SK-N-SH (cell line): ENCODE measurements at regions not wholly inside any gene's neighbourhood (a gene's known extent, or its start where the extent isn't known, plus 50 kb on each side); places are given as distances from the start of the nearest gene placed in this dataset.

Experiments
- CTCF ChIA-PET: fragments of 300-600, 350-600 bp; formaldehyde crosslinking; extraction: SDS; loops from one replicate; lab custom pipeline; 2021; lab: Yijun Ruan, JAX
- POLR2A ChIA-PET: fragments of 350-600 bp; sonication (Branson Sonifier 250); formaldehyde crosslinking; extraction: SDS; loops from one replicate; lab custom pipeline; 2020; ENCODE audit warnings: antibody characterized with exemption, inconsistent platforms; lab: Yijun Ruan, JAX
- DNase-seq: peaks from one replicate; pipeline ENCODE4 v3.0.0; 2012
- H2AFZ ChIP-seq: fragments of 200-600 bp; sonication (generic); 2 replicates; pipeline ENCODE4 v1.8.1; 2016; ENCODE audit warnings: antibody characterized with exemption, mild to moderate bottlenecking, low read depth
- H3F3A ChIP-seq: fragments of 200-600 bp; sonication (generic); replicated peaks from 2 replicates; pipeline ENCODE3; 2016; ENCODE audit warnings: antibody characterized with exemption, mild to moderate bottlenecking; ENCODE audit not compliant: insufficient read depth
- H3K27ac ChIP-seq, 2 experiments: fragments of 200-500 bp in 1 of 2; fragments of 200-600 bp in 1 of 2; sonication (Bioruptor generic) in 1 of 2; sonication (generic), shearing (Covaris generic) in 1 of 2; 2 replicates each; pipeline versions ENCODE4 v1.5.1 to v1.6.1; 2014 to 2016; ENCODE audit warnings: low read depth in 2 of 2, inconsistent platforms in 1 of 2, low read length in 1 of 2, mild to moderate bottlenecking in 1 of 2, mixed read lengths in 1 of 2
- H3K27me3 ChIP-seq: fragments of 200-600 bp; sonication (generic), shearing (Covaris generic); 2 replicates; pipeline ENCODE4 v1.6.1; 2016; ENCODE audit warnings: mixed run types; ENCODE audit not compliant: insufficient read depth
- H3K36me3 ChIP-seq, 2 experiments: fragments of 200-500 bp in 1 of 2; fragments of 200-600 bp in 1 of 2; sonication (Bioruptor generic) in 1 of 2; sonication (generic) in 1 of 2; replicated peaks in 1 of 2; 2 replicates each; pipeline versions ENCODE3 to v1.5.1; 2014 to 2016; ENCODE audit warnings: low read length in 1 of 2, mild to moderate bottlenecking in 1 of 2; ENCODE audit not compliant: insufficient read depth in 2 of 2, control insufficient read depth in 1 of 2
- H3K4me1 ChIP-seq, 2 experiments: fragments of 200-500 bp in 1 of 2; fragments of 200-600 bp in 1 of 2; sonication (Bioruptor generic) in 1 of 2; sonication (generic), shearing (Covaris generic) in 1 of 2; 2 replicates each; pipeline versions ENCODE4 v1.5.1 to v1.6.1; 2014 to 2016; ENCODE audit warnings: low read depth in 1 of 2, low read length in 1 of 2, mixed run types in 1 of 2; ENCODE audit not compliant: insufficient read depth in 2 of 2, control insufficient read depth in 1 of 2
- H3K4me2 ChIP-seq: fragments of 200-600 bp; sonication (generic), shearing (Covaris generic); 2 replicates; pipeline ENCODE4 v1.6.1; 2017; ENCODE audit warnings: mixed run types
- H3K4me3 ChIP-seq, 2 experiments: fragments of 200-500 bp in 1 of 2; fragments of 200-600 bp in 1 of 2; sonication (Bioruptor generic) in 1 of 2; sonication (generic), shearing (Covaris generic) in 1 of 2; 2 replicates each; pipeline versions ENCODE4 v1.5.1 to v1.8.1; 2014 to 2016; ENCODE audit warnings: low read depth in 2 of 2, inconsistent platforms in 1 of 2, low read length in 1 of 2, mild to moderate bottlenecking in 1 of 2, mixed read lengths in 1 of 2, moderate library complexity in 1 of 2
- H3K79me2 ChIP-seq: fragments of 200-600 bp; sonication (generic); 2 replicates; pipeline ENCODE4 v1.8.1; 2017; ENCODE audit warnings: mild to moderate bottlenecking; ENCODE audit not compliant: insufficient read depth
- H3K9ac ChIP-seq: fragments of 200-600 bp; sonication (generic); 2 replicates; pipeline ENCODE4 v1.6.1; 2017; ENCODE audit warnings: mixed run types
- H3K9me2 ChIP-seq: fragments of 200-600 bp; sonication (generic); 2 replicates; pipeline ENCODE4 v1.6.1; 2017; ENCODE audit warnings: mixed run types
- H3K9me3 ChIP-seq: fragments of 200-600 bp; sonication (generic); 2 replicates; pipeline ENCODE4 v1.6.1; 2017; ENCODE audit warnings: mixed run types, mild to moderate bottlenecking, moderate library complexity
- H4K20me1 ChIP-seq: fragments of 200-600 bp; sonication (generic); 2 replicates; pipeline ENCODE4 v1.6.1; 2017; ENCODE audit warnings: mild to moderate bottlenecking, mixed run types; ENCODE audit not compliant: insufficient read depth
- EP300 ChIP-seq, 2 experiments: IDR thresholded peaks; 2 replicates each; pipeline versions ENCODE4 v1.4.0 to v1.6.1; 2012; ENCODE audit warnings: borderline replicate concordance in 1 of 2, low read depth in 1 of 2, low read length in 1 of 2
- EZH2phosphoT487 ChIP-seq: fragments of 200-600 bp; sonication (generic); IDR thresholded peaks from 2 replicates; pipeline ENCODE4 v1.6.1; 2017; ENCODE audit warnings: low read depth, mixed run types, mild to moderate bottlenecking, antibody characterized with exemption, moderate library complexity, borderline replicate concordance
- GABPA ChIP-seq: IDR thresholded peaks from 2 replicates; pipeline ENCODE4 v1.4.0; 2012; ENCODE audit warnings: low read depth, mild to moderate bottlenecking
- GATA2 ChIP-seq: sonication (generic); formaldehyde crosslinking; IDR thresholded peaks from 2 replicates; pipeline ENCODE4 v1.5.0; 2020; ENCODE audit warnings: mild to moderate bottlenecking, missing genetic modification reagents
- JUND ChIP-seq: IDR thresholded peaks from 2 replicates; pipeline ENCODE4 v1.4.0; 2012
- MXI1 ChIP-seq: IDR thresholded peaks from 2 replicates; pipeline ENCODE4 v1.6.1; 2012; ENCODE audit warnings: mild to moderate bottlenecking, low read depth, low read length, improper control_type of control experiment
- NFIC ChIP-seq: IDR thresholded peaks from 2 replicates; pipeline ENCODE4 v1.4.0; 2012; ENCODE audit warnings: borderline replicate concordance
- RAD21 ChIP-seq: IDR thresholded peaks from 2 replicates; pipeline ENCODE4 v1.6.1; 2012; ENCODE audit warnings: mild to moderate bottlenecking, low read length
- SIN3A ChIP-seq: IDR thresholded peaks from 2 replicates; pipeline ENCODE4 v1.6.1; 2012; ENCODE audit warnings: low read depth, mild to moderate bottlenecking, low read length, moderate library complexity, borderline replicate concordance
- SMC3 ChIP-seq: IDR thresholded peaks from 2 replicates; pipeline ENCODE4 v1.6.1; 2012; ENCODE audit warnings: low read depth, low read length, improper control_type of control experiment
- TAF1 ChIP-seq: IDR thresholded peaks from 2 replicates; pipeline ENCODE4 v1.6.1; 2012; ENCODE audit warnings: low read depth, mild to moderate bottlenecking, low read length, moderate library complexity, borderline replicate concordance
- TCF12 ChIP-seq: IDR thresholded peaks from 2 replicates; pipeline ENCODE4 v1.4.0; 2012
- TEAD4 ChIP-seq: IDR thresholded peaks from 2 replicates; pipeline ENCODE4 v1.4.0; 2012; ENCODE audit warnings: mild to moderate bottlenecking, borderline replicate concordance; ENCODE audit not compliant: insufficient read depth
- YY1 ChIP-seq: IDR thresholded peaks from 2 replicates; pipeline ENCODE4 v1.4.0; 2012; ENCODE audit warnings: low read depth, mild to moderate bottlenecking
- WGBS: methylation state at CpG from one replicate; pipeline ENCODE4 v1.1.6; 2017; ENCODE audit warnings: low lambda C conversion rate; 5-methylcytosine and 5-hydroxymethylcytosine counted together
- TF ChIP-seq, protein P1 (sequence below): IDR thresholded peaks from 2 replicates; pipeline ENCODE4; 2012

DNA sequence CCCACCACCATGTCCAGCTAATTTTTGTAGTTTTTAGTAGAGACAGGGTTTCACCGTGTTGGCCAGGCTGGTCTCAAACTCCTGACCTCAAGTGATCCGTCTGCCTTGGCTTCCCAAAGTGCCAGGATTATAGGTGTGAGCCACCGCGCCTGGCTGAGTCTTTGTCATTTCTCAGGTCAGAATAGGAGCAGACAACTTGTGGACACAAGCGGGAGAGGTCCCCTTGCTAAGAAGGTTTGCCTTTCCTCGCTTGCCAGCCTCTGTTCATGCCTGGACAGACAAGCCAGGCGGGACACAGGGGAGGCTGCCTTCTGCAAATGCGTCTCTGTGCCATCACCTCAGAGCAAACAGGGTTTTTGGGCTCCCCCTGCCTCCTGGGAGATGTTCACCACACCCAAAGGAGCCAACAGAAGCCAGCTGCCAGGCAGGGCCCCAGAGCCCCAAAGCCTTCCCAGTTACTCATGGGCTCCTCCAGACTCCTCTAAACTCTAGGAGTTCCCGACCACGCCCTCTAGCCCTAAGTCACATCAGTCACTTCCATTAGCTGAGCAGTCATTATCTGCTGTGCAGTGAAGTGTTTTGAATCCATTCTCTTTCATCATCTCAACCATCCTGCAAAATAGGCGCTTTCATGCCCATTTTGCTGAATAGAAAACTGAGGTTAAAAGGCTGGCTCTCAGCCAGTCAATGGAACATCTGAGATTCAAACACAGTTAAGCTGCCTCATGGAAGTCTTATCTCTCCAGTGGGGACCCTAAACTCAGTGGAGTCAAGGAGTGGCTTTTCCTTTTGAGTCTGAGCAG is 245.0 kb downstream of the UACA start:
- POLR2A ChIA-PET, result no interaction called here
- no peaks in the 10 kb centered on the region for H4K20me1 ChIP-seq
- H3K27me3 ChIP-seq, result no peaks in the 10 kb centered on the region
- H3K79me2 ChIP-seq, result no peaks in the 10 kb centered on the region
- no peaks in the 10 kb centered on the region for H3F3A ChIP-seq
- no peaks in the 10 kb centered on the region for H3K9me2 ChIP-seq
- H3K36me3 ChIP-seq, result no peaks in the 10 kb centered on the region
- CTCF ChIA-PET, result no interaction called here
- no peak for DNase-seq
- 88% methylated on average over 11 of the region's 11 CpGs for WGBS
- H3K4me2 ChIP-seq, result no peak overlapping the region
- H3K27ac ChIP-seq, result no peak overlapping the region
- TF ChIP-seq JUND (no peak), EP300 (IDR thresholded peaks at IDR 0.05; ENCODE audit: borderline replicate concordance in 1 of 2, low read depth in 1 of 2, low read length in 1 of 2) (no peak), SMC3 (no peak), GATA2 (CRISPR knock-in tag) (no peak), SIN3A (no peak), TAF1 (no peak), MXI1 (no peak), NFIC (no peak), EZH2phosphoT487 (no peak), TEAD4 (no peak), YY1 (no peak), GABPA (no peak), TCF12 (no peak)
- no peak overlapping the region for H3K9ac ChIP-seq
- peaks cover 0 to 15% of the 10 kb centered on the region in 2 experiments; a peak in 1 of 4 replicates for H3K4me1 ChIP-seq
- H3K4me3 ChIP-seq, result no peak overlapping the region
- H2AFZ ChIP-seq, result no peak overlapping the region
- no peaks in the 10 kb centered on the region for H3K9me3 ChIP-seq

DNA sequence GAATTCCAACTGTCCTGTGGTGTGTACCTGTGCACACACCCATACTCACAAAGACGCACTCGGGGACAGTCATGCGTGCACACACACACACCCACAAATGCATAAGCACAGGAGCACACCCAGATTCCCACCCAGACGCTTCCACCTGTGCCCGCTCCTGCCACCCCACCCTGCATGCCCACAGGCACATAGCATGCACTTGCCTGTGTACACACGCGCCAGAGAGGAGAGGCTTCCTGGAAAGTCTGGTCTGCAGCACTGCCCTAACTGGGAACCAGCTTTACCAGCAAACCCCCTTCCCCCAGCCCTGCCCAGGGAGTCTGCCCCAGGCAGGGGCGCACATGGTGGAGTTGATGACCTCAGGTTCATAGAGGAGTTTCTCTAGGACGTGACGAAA is 246.2 kb downstream of the UACA start:
- Histone ChIP-seq H3K4me3 (no peak overlapping the region), H3K9me2 (no peaks in the 10 kb centered on the region), H3K4me1 (peaks cover 0 to 15% of the 10 kb centered on the region in 2 experiments; a peak in 1 of 4 replicates), H3K79me2 (no peaks in the 10 kb centered on the region), H3K27ac (no peak overlapping the region), H3F3A (no peaks in the 10 kb centered on the region)
- CTCF ChIA-PET, result interaction anchor here (1.2 kb wide), 1 partner anchor 119 kb away, joined by 3 read pairs; no protein-coding TSS in a partner anchor
- TF ChIP-seq, protein P1, sequence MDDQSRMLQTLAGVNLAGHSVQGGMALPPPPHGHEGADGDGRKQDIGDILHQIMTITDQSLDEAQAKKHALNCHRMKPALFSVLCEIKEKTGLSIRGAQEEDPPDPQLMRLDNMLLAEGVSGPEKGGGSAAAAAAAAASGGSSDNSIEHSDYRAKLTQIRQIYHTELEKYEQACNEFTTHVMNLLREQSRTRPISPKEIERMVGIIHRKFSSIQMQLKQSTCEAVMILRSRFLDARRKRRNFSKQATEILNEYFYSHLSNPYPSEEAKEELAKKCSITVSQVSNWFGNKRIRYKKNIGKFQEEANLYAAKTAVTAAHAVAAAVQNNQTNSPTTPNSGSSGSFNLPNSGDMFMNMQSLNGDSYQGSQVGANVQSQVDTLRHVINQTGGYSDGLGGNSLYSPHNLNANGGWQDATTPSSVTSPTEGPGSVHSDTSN, result no peak
- TF ChIP-seq GABPA (no peak), RAD21 (no peak)
- TF ChIP-seq, all 33 proteins: peak for 0
- H3K9ac ChIP-seq, result no peak overlapping the region
- H3K36me3 ChIP-seq, result no peaks in the 10 kb centered on the region
- DNase-seq, result no peak
- no peaks in the 10 kb centered on the region for H4K20me1 ChIP-seq
- 94% methylated on average over 9 of the region's 10 CpGs for WGBS
- no peak overlapping the region for H3K4me2 ChIP-seq
- no peak overlapping the region for H2AFZ ChIP-seq
- POLR2A ChIA-PET, result no interaction called here
- no peaks in the 10 kb centered on the region for H3K9me3 ChIP-seq
- H3K27me3 ChIP-seq, result no peaks in the 10 kb centered on the region
